ENCODE measurements at regions not wholly inside any gene's neighbourhood (a gene's known extent, or its start where the extent isn't known, plus 50 kb on each side); places are given as distances from the start of the nearest gene placed in this dataset.

GRCh38 chr4:3671571-3672464 lies 94.4 kb upstream of the ADRA2C start:
- no peak overlapping the region for H3K27ac ChIP-seq
- no peak for TF ChIP-seq ZFX (IDR thresholded peaks at IDR 0.05; ENCODE audit: borderline replicate concordance)
- no peak for TF ChIP-seq CTCF (IDR thresholded peaks at IDR 0.05)

- no peak overlapping the region for H3K27ac ChIP-seq
- no peak for TF ChIP-seq ZFX (IDR thresholded peaks at IDR 0.05; ENCODE audit: borderline replicate concordance)
- no peak for TF ChIP-seq CTCF (IDR thresholded peaks at IDR 0.05)
Measured at GRCh38 chr4:3670521-3671519, 95.4 kb upstream of the ADRA2C start.

GRCh38 chr4:3669553-3669949 lies 96.6 kb upstream of the ADRA2C start:
- H3K27ac ChIP-seq: no peak overlapping the region
- TF ChIP-seq CTCF (IDR thresholded peaks at IDR 0.05) (no peak), ZFX (IDR thresholded peaks at IDR 0.05; ENCODE audit: borderline replicate concordance) (no peak)

- H3K27ac ChIP-seq: no peak overlapping the region
- TF ChIP-seq ZFX (IDR thresholded peaks at IDR 0.05; ENCODE audit: borderline replicate concordance) (no peak), CTCF (IDR thresholded peaks at IDR 0.05) (no peak)
Measured at GRCh38 chr4:3668825-3669552, 97.2 kb upstream of the ADRA2C start.

GRCh38 chr4:3667258-3667657 lies 98.9 kb upstream of the ADRA2C start:
- no peak for TF ChIP-seq CTCF (IDR thresholded peaks at IDR 0.05)
- no peak for TF ChIP-seq ZFX (IDR thresholded peaks at IDR 0.05; ENCODE audit: borderline replicate concordance)

GRCh38 chr4:3666263-3666662 lies 99.9 kb upstream of the ADRA2C start:
- no peak for TF ChIP-seq CTCF (IDR thresholded peaks at IDR 0.05)
- TF ChIP-seq ZFX (IDR thresholded peaks at IDR 0.05; ENCODE audit: borderline replicate concordance): no peak
- no peak overlapping the region for H3K27ac ChIP-seq

More at GRCh38 chr4:3667258-3667657, 98.9 kb upstream of the ADRA2C start:
- H3K27ac ChIP-seq: no peak overlapping the region
